BJ (cell line): ENCODE measurements at regions not wholly inside any gene's neighbourhood (a gene's known extent, or its start where the extent isn't known, plus 50 kb on each side); places are given as distances from the start of the nearest gene placed in this dataset.

Source experiments
- CTCF ChIA-PET: fragments of 350-600 bp; formaldehyde crosslinking; extraction: SDS; loops from one replicate; lab custom pipeline; 2021; ENCODE audit warnings: antibody characterized with exemption, inconsistent platforms; lab: Yijun Ruan, JAX
- POLR2A ChIA-PET: fragments of 300-600 bp; sonication (Branson Sonifier 250); formaldehyde crosslinking; extraction: SDS; loops from one replicate; lab custom pipeline; 2021; ENCODE audit warnings: antibody characterized with exemption; lab: Charles Lee
- DNase-seq: peaks from one replicate; pipeline ENCODE4 v3.0.0-alpha.2; 2011; ENCODE audit warnings: low read depth
- H3K27me3 ChIP-seq: 2 replicates; pipeline ENCODE4 v1.6.0; 2011; ENCODE audit warnings: low read length; ENCODE audit not compliant: control insufficient read depth, insufficient read depth
- H3K36me3 ChIP-seq: 2 replicates; pipeline ENCODE4 v1.5.1; 2011; ENCODE audit warnings: low read length; ENCODE audit not compliant: control insufficient read depth, insufficient read depth
- H3K4me3 ChIP-seq: 2 replicates; pipeline ENCODE4 v1.5.1; 2011; ENCODE audit warnings: low read depth, mild to moderate bottlenecking, control low read depth, low read length
- TF ChIP-seq, protein P1 (sequence below): IDR thresholded peaks from 2 replicates; pipeline ENCODE4 v1.5.1; 2011; ENCODE audit warnings: low read depth, mild to moderate bottlenecking, control low read depth, inconsistent platforms, low read length, moderate library complexity; ENCODE audit not compliant: insufficient read depth

- no peak overlapping the region for H3K4me3 ChIP-seq
- TF ChIP-seq, protein P1, sequence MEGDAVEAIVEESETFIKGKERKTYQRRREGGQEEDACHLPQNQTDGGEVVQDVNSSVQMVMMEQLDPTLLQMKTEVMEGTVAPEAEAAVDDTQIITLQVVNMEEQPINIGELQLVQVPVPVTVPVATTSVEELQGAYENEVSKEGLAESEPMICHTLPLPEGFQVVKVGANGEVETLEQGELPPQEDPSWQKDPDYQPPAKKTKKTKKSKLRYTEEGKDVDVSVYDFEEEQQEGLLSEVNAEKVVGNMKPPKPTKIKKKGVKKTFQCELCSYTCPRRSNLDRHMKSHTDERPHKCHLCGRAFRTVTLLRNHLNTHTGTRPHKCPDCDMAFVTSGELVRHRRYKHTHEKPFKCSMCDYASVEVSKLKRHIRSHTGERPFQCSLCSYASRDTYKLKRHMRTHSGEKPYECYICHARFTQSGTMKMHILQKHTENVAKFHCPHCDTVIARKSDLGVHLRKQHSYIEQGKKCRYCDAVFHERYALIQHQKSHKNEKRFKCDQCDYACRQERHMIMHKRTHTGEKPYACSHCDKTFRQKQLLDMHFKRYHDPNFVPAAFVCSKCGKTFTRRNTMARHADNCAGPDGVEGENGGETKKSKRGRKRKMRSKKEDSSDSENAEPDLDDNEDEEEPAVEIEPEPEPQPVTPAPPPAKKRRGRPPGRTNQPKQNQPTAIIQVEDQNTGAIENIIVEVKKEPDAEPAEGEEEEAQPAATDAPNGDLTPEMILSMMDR, result no peak
- POLR2A ChIA-PET, result no interaction called here
- no peak for DNase-seq
- H3K36me3 ChIP-seq, result no peaks in the 10 kb centered on the region
- CTCF ChIA-PET, result no interaction called here
- no peaks in the 10 kb centered on the region for H3K27me3 ChIP-seq
Measured at GRCh38 chr6:144758602-144759001, 473.5 kb downstream of the UTRN start.

GRCh38 chr6:144762469-144762868 lies 477.3 kb downstream of the UTRN start:
- TF ChIP-seq, protein P1, result no peak
- Histone ChIP-seq H3K27me3 (no peaks in the 10 kb centered on the region), H3K4me3 (no peak overlapping the region), H3K36me3 (no peaks in the 10 kb centered on the region)
- ChIA-PET CTCF (no interaction called here), POLR2A (no interaction called here)
- DNase-seq, result no peak

- no peaks in the 10 kb centered on the region for H3K27me3 ChIP-seq
- ChIA-PET CTCF (interaction anchor here (0.9 kb wide), 1 partner anchor 13 kb away, joined by 3 read pairs; no protein-coding TSS in a partner anchor), POLR2A (no interaction called here)
- H3K36me3 ChIP-seq, result no peaks in the 10 kb centered on the region
- H3K4me3 ChIP-seq, result no peak overlapping the region
- no peak for DNase-seq
- TF ChIP-seq, protein P1, result no peak
Measured at GRCh38 chr6:144767051-144767450, 481.9 kb downstream of the UTRN start.

GRCh38 chr6:144768551-144769075 lies 483.5 kb downstream of the UTRN start:
- TF ChIP-seq, protein P1, result no peak
- no peak overlapping the region for H3K4me3 ChIP-seq
- ChIA-PET POLR2A (no interaction called here), CTCF (interaction anchor here (0.6 kb wide), 1 partner anchor 14 kb away, joined by 3 read pairs; no protein-coding TSS in a partner anchor)
- H3K27me3 ChIP-seq, result no peaks in the 10 kb centered on the region
- no peak for DNase-seq
- H3K36me3 ChIP-seq, result no peaks in the 10 kb centered on the region

DNA sequence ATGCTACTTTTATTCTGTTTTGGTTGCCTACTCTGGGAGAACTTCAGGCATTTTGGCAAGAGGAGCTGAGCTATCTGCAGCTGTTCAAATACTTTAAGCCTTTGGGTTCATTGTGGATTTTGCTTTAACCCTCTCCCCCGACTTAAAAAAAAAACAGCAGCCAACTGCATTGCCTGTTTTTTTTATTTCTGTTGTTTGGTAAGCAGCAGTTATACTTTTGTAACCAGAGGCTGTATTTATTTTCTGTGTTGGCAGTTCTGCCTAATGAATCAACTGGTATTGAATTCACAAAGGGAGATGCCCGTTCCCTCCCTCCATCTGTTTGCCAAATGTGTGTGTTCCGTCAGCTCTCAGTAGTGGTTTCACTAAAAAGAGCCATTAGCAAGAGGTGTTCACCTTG lies 484.0 kb downstream of the UTRN start:
- Histone ChIP-seq H3K27me3 (no peaks in the 10 kb centered on the region), H3K36me3 (no peaks in the 10 kb centered on the region), H3K4me3 (no peak overlapping the region)
- POLR2A ChIA-PET, result no interaction called here
- CTCF ChIA-PET, result interaction anchor here (0.6 kb wide), 1 partner anchor 14 kb away, joined by 3 read pairs; no protein-coding TSS in a partner anchor
- no peak for DNase-seq
- TF ChIP-seq, protein P1, result no peak
